HG02610 (cell line): ENCODE measurements at regions not wholly inside any gene's neighbourhood (a gene's known extent, or its start where the extent isn't known, plus 50 kb on each side); places are given as distances from the start of the nearest gene placed in this dataset.

ENCODE experiments used
- ATAC-seq: cut with Tn5 transposase; IDR thresholded peaks from one replicate; pipeline ENCODE4 v1.9.1; 2021; ENCODE audit warnings: mild to moderate bottlenecking, moderate library complexity; ENCODE audit not compliant: unreplicated experiment

GRCh38 chr16:6032438-6032837 lies 934.8 kb upstream of the EEF2KMT start:
- no peak for ATAC-seq

DNA sequence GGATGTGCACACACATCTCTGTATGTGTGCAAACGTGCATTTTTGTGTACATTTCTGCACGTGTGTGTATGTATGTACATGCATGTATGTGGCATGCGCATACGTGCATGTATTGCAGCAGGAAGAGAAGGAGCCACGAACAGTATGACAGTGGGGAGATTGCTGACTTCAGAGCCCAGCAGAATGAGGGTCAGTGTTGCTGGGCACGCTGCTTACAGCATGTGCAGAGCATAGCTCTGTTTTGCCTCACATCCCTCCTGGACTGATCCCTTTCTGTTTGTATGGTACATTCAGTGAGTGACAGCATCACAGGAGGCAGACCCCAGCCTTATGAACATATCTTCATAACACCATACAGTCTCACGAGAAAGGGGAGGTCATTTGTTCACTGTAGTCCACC lies 934.0 kb upstream of the EEF2KMT start:
- ATAC-seq: no peak

DNA sequence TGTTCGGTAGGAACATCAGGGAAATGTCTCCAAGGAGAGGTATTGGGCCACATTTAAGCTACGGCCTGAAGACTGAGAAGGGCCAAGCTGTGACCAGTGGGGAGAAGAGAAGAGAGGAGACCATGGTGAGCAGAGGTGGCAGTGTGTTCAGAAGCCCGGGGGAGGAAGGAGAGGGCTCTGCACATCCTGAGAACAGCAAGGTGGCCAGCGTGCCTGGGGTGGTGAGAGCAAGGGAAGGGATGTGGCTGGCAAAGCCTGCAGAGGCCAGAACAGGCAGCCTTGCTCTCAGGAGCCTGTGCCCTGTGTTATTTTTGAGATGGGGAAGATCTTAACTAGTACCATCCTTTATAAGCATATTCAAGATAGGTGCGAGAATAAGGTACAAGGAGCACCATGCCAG lies 933.5 kb upstream of the EEF2KMT start:
- no peak for ATAC-seq

GRCh38 chr16:6027733-6028132 lies 930.1 kb upstream of the EEF2KMT start:
- no peak for ATAC-seq

- no peak for ATAC-seq
Measured at GRCh38 chr16:6023449-6023848, 925.9 kb upstream of the EEF2KMT start.

- no peak for ATAC-seq
Measured at GRCh38 chr16:6021276-6021943, 923.8 kb upstream of the EEF2KMT start.

DNA sequence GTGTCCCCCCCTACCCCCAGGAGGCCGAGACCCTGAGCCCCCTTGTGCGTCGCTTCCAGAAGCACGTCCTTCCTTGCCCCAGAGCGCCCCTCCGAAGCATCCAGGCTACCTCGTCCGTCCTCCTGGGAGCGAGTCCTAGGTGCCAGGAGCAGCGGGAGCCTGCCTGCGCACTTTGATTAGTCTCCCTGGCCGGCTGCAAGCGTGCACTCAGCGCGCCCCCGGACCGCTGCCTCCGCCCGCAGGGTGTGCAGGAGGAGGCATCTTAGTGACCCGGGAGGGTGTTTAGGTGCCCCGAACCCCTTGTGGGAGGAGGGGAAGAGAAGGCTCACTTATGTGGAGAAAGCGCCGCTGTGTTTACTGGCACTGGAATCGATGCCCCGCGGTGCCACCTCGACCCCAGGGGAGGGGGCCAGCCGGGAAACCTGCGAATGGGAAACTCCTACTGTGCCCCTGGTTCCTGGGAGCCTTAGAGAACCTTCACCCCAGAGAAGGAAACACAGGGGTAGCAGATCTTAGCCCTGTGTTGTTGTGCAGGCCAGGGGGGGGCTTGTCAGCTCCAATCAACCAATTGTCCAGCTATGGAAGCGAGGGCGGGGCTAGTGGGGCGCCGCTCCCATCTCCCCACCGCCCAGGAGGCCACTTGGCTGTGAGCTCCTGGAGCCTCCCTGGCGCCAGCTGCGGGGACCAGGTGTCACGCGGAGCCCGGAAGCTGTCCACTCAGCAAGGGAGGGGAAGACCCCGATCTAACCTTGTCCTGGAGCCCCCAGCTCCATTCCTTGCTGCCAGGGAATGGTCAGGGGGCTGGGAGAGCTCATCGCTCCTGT lies 922.8 kb upstream of the EEF2KMT start:
- no peak for ATAC-seq

- no peak for ATAC-seq
Measured at GRCh38 chr16:6019490-6019991, 921.9 kb upstream of the EEF2KMT start.

DNA sequence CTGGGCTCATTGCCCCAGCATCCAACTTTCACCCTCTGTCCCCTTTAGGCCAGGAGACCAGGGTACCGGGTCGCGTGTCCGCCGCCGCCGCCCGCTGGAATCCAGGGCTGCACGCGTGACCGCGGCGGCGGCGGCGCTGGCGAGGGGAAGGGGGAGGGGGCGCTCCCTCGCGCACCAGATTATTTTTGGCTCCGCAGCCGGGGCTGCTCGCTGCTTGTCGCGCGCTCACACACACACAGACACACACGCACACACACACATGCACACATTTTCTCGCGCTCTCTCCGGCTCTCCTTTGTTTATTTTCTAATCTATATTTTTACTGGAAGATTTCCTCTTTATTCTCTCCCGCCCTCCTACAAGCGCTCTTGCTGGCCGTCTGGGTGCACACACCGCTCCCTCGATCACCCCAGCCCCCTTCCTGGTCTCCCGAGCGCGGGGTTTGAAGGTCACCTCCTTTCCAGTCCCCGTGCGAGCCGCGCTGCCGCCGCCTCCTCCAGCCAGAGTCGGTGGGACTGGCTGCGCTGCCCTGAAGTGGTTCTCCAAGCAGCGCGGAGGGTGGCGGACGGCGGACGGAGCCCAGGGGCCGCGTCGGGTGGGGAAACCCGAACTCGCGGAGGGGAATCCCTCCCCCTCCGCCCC lies 921.4 kb upstream of the EEF2KMT start:
- ATAC-seq: no peak

- ATAC-seq: no peak
Measured at GRCh38 chr16:6016530-6017184, 919.1 kb upstream of the EEF2KMT start.

DNA sequence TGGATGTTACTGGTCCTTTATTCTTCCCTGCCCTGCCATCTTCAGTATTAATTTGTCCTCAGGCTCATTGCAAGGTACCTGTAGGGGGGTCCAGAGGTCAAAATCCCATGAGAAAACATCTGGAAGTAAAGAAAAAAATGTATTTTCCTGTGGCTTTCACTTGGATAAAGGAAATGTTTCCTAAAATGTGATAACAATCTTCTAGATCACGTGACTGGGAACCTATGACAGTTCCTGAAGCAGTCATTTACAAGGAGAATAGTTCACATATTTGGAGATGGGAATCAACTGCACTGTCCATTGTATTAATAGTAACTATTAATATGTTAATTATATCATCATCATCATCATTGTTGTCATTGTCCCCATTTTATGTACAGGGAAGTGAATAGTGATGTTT lies 915.1 kb upstream of the EEF2KMT start:
- no peak for ATAC-seq

DNA sequence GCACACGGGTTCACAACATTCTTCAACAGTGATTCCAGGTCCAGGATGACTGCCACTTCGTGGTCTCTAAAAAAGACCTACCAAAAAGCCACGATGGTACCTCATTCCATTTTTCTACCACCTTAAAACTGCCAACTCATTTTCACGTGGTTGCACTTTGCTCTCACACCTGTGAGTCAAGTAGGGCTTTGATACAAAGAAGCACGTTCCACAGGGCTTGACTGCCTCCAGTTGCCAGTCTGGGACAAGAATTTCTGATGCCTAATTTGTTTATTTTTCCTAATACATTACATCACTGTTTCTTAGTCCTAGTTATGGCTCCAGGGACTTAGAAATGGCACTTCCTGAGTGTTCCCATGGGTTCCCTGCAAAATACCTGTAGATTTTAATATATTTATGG lies 911.6 kb upstream of the EEF2KMT start:
- no peak for ATAC-seq

- ATAC-seq: no peak
Measured at GRCh38 chr16:6008670-6009069, 911.1 kb upstream of the EEF2KMT start.

GRCh38 chr16:5993356-5993755 lies 895.8 kb upstream of the EEF2KMT start:
- ATAC-seq: no peak

DNA sequence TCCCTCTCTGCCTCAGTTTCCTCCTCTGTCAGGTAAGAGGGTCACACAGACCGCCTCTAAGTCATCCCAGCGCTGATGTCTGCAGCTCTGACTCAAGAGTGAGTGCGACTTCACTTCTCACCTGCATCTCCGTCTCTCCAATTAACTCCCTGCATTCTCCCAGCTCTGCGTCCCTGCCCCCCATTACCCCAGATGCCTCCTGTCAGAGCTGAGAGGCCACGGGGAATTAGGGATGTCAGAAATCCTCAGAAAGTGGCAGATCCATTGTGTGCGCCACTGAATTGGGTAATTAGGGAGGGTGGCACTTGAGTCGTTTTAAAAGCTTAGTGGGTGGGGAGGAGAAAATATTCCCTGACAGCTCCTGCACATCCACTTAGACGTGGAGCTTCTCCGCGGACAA lies 885.4 kb upstream of the EEF2KMT start:
- ATAC-seq: no peak

GRCh38 chr16:5979905-5980550 lies 882.4 kb upstream of the EEF2KMT start:
- ATAC-seq: no peak

DNA sequence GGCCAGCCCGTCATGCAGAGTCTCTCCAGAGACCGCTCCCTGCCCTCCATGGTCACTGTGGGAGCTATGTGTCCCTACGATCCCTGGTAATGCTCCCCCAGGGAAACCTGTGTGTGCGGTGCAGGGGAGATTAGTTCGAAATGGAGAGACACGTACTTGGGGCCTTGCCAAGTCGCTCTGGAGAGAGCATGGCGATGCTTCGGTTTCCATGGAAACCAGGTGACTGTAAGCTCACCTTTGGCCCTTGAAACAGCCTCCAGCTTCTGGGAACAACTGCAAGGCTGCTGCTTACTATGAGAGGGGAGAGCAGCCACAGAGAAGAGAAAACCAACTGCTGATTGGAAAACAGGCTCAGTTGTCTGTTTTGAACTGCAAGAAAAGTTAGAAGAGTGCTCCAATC lies 879.7 kb upstream of the EEF2KMT start:
- no peak for ATAC-seq

GRCh38 chr16:5972747-5973146 lies 875.2 kb upstream of the EEF2KMT start:
- ATAC-seq: no peak

DNA sequence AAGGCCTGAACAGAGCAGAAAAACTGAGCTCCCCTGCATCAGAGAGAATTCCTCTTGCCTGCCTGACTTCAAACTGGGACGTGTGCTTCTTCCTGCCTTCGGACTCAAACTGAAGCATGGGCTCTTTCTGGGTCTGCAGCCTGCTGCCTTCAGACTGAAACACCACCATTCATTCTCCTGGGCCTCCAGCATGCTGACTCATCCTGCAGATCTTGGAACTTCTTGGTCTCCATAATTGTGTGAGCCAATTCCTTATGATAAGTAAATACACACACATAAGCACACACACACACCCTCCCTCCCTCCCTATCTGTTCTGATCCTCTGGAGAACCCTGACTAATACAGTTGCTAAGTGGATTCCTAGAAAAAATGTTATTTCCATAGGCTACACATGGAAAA lies 874.3 kb upstream of the EEF2KMT start:
- no peak for ATAC-seq

GRCh38 chr16:5971106-5971505 lies 873.5 kb upstream of the EEF2KMT start:
- ATAC-seq: no peak

DNA sequence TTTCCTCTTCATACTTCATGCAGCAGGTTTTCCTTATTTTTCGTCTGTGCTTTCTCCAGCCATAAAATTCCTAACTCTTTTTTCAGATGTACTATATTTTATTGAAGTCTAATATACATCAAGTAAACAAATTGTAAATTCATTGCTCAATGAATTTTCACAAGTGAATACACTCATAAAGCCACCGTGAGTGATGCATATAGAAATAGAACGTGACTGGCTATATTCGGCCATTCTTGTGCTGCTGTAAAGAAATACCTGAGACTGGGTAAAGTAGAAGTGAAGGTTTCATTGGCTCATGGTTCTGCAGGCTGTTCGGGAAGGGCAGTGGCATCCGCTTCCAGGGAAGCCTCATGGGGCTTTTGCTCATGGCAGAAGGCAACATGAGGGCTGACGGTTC lies 868.4 kb upstream of the EEF2KMT start:
- no peak for ATAC-seq
